Common myeloid progenitor, CD34-positive (primary cell): ENCODE measurements at regions not wholly inside any gene's neighbourhood (a gene's known extent, or its start where the extent isn't known, plus 50 kb on each side); places are given as distances from the start of the nearest gene placed in this dataset.

Experiments
- CTCF ChIA-PET: fragments of 350-600 bp; sonication (Branson Sonifier 250); formaldehyde crosslinking; loops from one replicate; lab custom pipeline; 2021; ENCODE audit warnings: antibody characterized with exemption; lab: Charles Lee
- POLR2A ChIA-PET: fragments of 350-600 bp; sonication (Branson Sonifier 250); formaldehyde crosslinking; loops from one replicate; lab custom pipeline; 2021; ENCODE audit warnings: antibody characterized with exemption; lab: Charles Lee
- DNase-seq, 3 donors: peaks; one replicate each; pipeline versions ENCODE4 v3.0.0 to v3.0.0-alpha.2; 2013
- H3K27ac ChIP-seq, 2 experiments: 1 replicate in 1 of 2; 2 replicates in 1 of 2; pipeline ENCODE4 v1.7.0; 2013; ENCODE audit warnings: inconsistent platforms in 2 of 2, low read length in 2 of 2, mild to moderate bottlenecking in 2 of 2, low read depth in 1 of 2, moderate library complexity in 1 of 2; ENCODE audit not compliant: severe bottlenecking in 2 of 2, insufficient read depth in 1 of 2, poor library complexity in 1 of 2
- H3K27me3 ChIP-seq, 5 experiments: replicated peaks in 2 of 5; 1 replicate in 3 of 5; 2 replicates in 2 of 5; pipeline versions ENCODE4 v1.6.1 to v1.7.0; 2013; ENCODE audit warnings: low read length in 4 of 5, mild to moderate bottlenecking in 2 of 5, moderate library complexity in 2 of 5, inconsistent platforms in 1 of 5; ENCODE audit not compliant: insufficient read depth in 5 of 5, control insufficient read depth in 4 of 5
- H3K36me3 ChIP-seq, 4 experiments: 1 replicate in 2 of 4; 2 replicates in 2 of 4; pipeline versions ENCODE4 v1.6.1 to v1.7.0; 2013; ENCODE audit warnings: low read length in 3 of 4, control low read depth in 1 of 4, mild to moderate bottlenecking in 1 of 4; ENCODE audit not compliant: control insufficient read depth in 4 of 4, insufficient read depth in 4 of 4
- H3K4me1 ChIP-seq, 4 experiments: 1 replicate in 3 of 4; 2 replicates in 1 of 4; pipeline versions ENCODE4 v1.6.1 to v1.7.1; 2013; ENCODE audit warnings: low read length in 3 of 4, mild to moderate bottlenecking in 3 of 4, control low read depth in 1 of 4, inconsistent platforms in 1 of 4, moderate library complexity in 1 of 4; ENCODE audit not compliant: control insufficient read depth in 4 of 4, insufficient read depth in 4 of 4; ENCODE audit errors: control extremely low read depth in 1 of 4
- H3K4me3 ChIP-seq, 7 experiments: 1 replicate in 4 of 7; 2 replicates in 3 of 7; pipeline versions ENCODE4 v1.5.1 to v1.7.0; 2013; ENCODE audit warnings: mild to moderate bottlenecking in 7 of 7, low read length in 6 of 7, moderate library complexity in 6 of 7, inconsistent platforms in 2 of 7, low read depth in 2 of 7, control low read depth in 1 of 7; ENCODE audit not compliant: insufficient read depth in 4 of 7, control insufficient read depth in 1 of 7; ENCODE audit errors: extremely low read depth in 1 of 7
- H3K9me3 ChIP-seq, 5 experiments: 1 replicate in 4 of 5; 2 replicates in 1 of 5; pipeline versions ENCODE4 v1.6.1 to v1.7.1; 2013; ENCODE audit warnings: low read length in 4 of 5, mild to moderate bottlenecking in 2 of 5, inconsistent platforms in 1 of 5, low read depth in 1 of 5, moderate library complexity in 1 of 5; ENCODE audit not compliant: control insufficient read depth in 4 of 5, insufficient read depth in 2 of 5; ENCODE audit errors: control extremely low read depth in 1 of 5
- WGBS: methylation state at CpG from one replicate; pipeline ENCODE4 v1.1.5; 2013; ENCODE audit not compliant: insufficient coverage; 5-methylcytosine and 5-hydroxymethylcytosine counted together

- H3K4me3 ChIP-seq: no peak overlapping the region
- WGBS: 85% methylated on average over 7 of the region's 7 CpGs
- no peak overlapping the region for H3K27ac ChIP-seq
- CTCF ChIA-PET: interaction anchor here (0.8 to 2.1 kb wide), 4 partner anchors 8 to 617 kb away, joined by 3 to 6 read pairs (median 4); no protein-coding TSS in a partner anchor
- H3K27me3 ChIP-seq: no peaks in the 10 kb centered on the region
- H3K36me3 ChIP-seq: no peaks in the 10 kb centered on the region
- no peaks in the 10 kb centered on the region for H3K4me1 ChIP-seq
- peaks cover 0 to 1% (median 0%) of the 10 kb centered on the region in 5 experiments for H3K9me3 ChIP-seq
- DNase-seq: no peak
- POLR2A ChIA-PET: interaction anchor here (0.7 kb wide), 1 partner anchor 560 kb away, joined by 3 read pairs; no protein-coding TSS in a partner anchor
These were observed 502.3 kb downstream of the DIRAS2 start for GRCh38 chr9:90140131-90140818.

- CTCF ChIA-PET: interaction anchor here (0.6 to 1.8 kb wide), 9 partner anchors 22 to 1297 kb away, joined by 3 to 9 read pairs (median 4); no protein-coding TSS in a partner anchor
- H3K36me3 ChIP-seq: no peaks in the 10 kb centered on the region
- no peak overlapping the region for H3K4me3 ChIP-seq
- no peaks in the 10 kb centered on the region for H3K27me3 ChIP-seq
- no CpG with 5 or more reads among the region's 5 CpGs for WGBS
- no peaks in the 10 kb centered on the region for H3K4me1 ChIP-seq
- peak; percentile 34 to 69 (median 63) for DNase-seq
- POLR2A ChIA-PET: no interaction called here
- H3K9me3 ChIP-seq: peaks cover 0 to 1% (median 0%) of the 10 kb centered on the region in 5 experiments
- no peak overlapping the region for H3K27ac ChIP-seq
These were observed 500.9 kb downstream of the DIRAS2 start for GRCh38 chr9:90141723-90142122.

- WGBS: 4% methylated on average over 4 of the region's 5 CpGs
- DNase-seq: peak; percentile 57 to 80 (median 68)
- H3K4me3 ChIP-seq: no peak overlapping the region
- ChIA-PET POLR2A (no interaction called here), CTCF (interaction anchor here (0.6 to 1.9 kb wide), 14 partner anchors 15 to 1296 kb away, joined by 3 to 9 read pairs (median 3); no protein-coding TSS in a partner anchor)
- H3K9me3 ChIP-seq: peaks cover 0 to 3% (median 1%) of the 10 kb centered on the region in 5 experiments
- no peak overlapping the region for H3K27ac ChIP-seq
- H3K36me3 ChIP-seq: no peaks in the 10 kb centered on the region
- H3K4me1 ChIP-seq: no peaks in the 10 kb centered on the region
- H3K27me3 ChIP-seq: no peaks in the 10 kb centered on the region
These were observed 500.0 kb downstream of the DIRAS2 start for GRCh38 chr9:90142580-90142979.

GRCh38 chr9:90147426-90147825, 495.2 kb downstream of the DIRAS2 start:
- Histone ChIP-seq H3K4me3 (no peak overlapping the region), H3K36me3 (no peaks in the 10 kb centered on the region), H3K27ac (no peak overlapping the region), H3K4me1 (no peaks in the 10 kb centered on the region), H3K9me3 (peaks cover 0 to 7% (median 1%) of the 10 kb centered on the region in 5 experiments), H3K27me3 (no peaks in the 10 kb centered on the region)
- DNase-seq: no peak
- no CpG with 5 or more reads among the region's 3 CpGs for WGBS
- ChIA-PET CTCF (interaction anchor here (1.4 kb wide), 1 partner anchor 10 kb away, joined by 4 read pairs; no protein-coding TSS in a partner anchor), POLR2A (no interaction called here)

- Histone ChIP-seq H3K27me3 (peaks cover 0 to 1% (median 0%) of the 10 kb centered on the region in 5 experiments), H3K4me1 (no peaks in the 10 kb centered on the region), H3K36me3 (no peaks in the 10 kb centered on the region), H3K4me3 (no peak overlapping the region), H3K27ac (no peak overlapping the region), H3K9me3 (no peaks in the 10 kb centered on the region)
- ChIA-PET POLR2A (no interaction called here), CTCF (interaction anchor here (2.0 kb wide), 1 partner anchor 13 kb away, joined by 7 read pairs; no protein-coding TSS in a partner anchor)
- DNase-seq: no peak
- no CpG with 5 or more reads among the region's 2 CpGs for WGBS
These were observed 486.3 kb downstream of the DIRAS2 start for GRCh38 chr9:90156318-90156717.

GRCh38 chr9:90162326-90162725, 480.3 kb downstream of the DIRAS2 start:
- DNase-seq: no peak
- WGBS: 98% methylated on average over 4 of the region's 5 CpGs
- no peaks in the 10 kb centered on the region for H3K36me3 ChIP-seq
- no peak overlapping the region for H3K4me3 ChIP-seq
- H3K27me3 ChIP-seq: peaks cover 0 to 1% (median 0%) of the 10 kb centered on the region in 5 experiments
- ChIA-PET CTCF (no interaction called here), POLR2A (no interaction called here)
- peaks cover 0 to 5% (median 4%) of the 10 kb centered on the region in 4 experiments for H3K4me1 ChIP-seq
- H3K9me3 ChIP-seq: no peaks in the 10 kb centered on the region
- H3K27ac ChIP-seq: no peak overlapping the region

GRCh38 chr9:90162819-90163218, 479.8 kb downstream of the DIRAS2 start:
- no peaks in the 10 kb centered on the region for H3K9me3 ChIP-seq
- 89% methylated on average over 2 of the region's 3 CpGs for WGBS
- POLR2A ChIA-PET: no interaction called here
- no peaks in the 10 kb centered on the region for H3K36me3 ChIP-seq
- no peak overlapping the region for H3K27ac ChIP-seq
- peaks cover 0 to 5% (median 4%) of the 10 kb centered on the region in 4 experiments for H3K4me1 ChIP-seq
- H3K4me3 ChIP-seq: no peak overlapping the region
- peaks cover 0 to 1% (median 0%) of the 10 kb centered on the region in 5 experiments for H3K27me3 ChIP-seq
- CTCF ChIA-PET: no interaction called here
- DNase-seq: no peak
